ENCODE measurements at regions not wholly inside any gene's neighbourhood (a gene's known extent, or its start where the extent isn't known, plus 50 kb on each side); places are given as distances from the start of the nearest gene placed in this dataset.
"Not testable (repeated sequence)": the region's sequence is repeated elsewhere in the genome, so short reads cannot be mapped to it uniquely, and the experiment has no call there.

DNA sequence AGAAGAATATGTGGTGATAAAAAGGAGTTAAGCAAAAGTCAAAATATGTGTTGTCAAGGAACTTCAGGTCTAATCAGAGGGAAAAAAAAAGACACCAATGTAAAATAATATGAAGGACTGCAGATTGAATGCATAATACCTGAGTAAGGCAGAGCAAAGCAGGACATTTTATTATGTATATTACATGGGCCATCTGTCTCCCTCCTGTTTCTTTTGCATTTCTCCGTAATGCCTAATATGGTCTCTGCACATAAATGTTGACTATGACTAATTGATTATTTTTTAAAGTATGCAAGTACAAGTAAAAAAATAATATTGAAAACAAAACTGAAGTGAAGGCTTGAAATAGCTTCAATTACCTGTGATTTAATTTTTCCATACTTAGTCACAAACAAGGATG, 384.7 kb upstream of the MAN1A1 start:
- ChIA-PET CTCF (no interaction called here), POLR2A (ENCODE audit: low non-redundant PET) (no interaction called here)
- H3K27ac ChIP-seq = no peak overlapping the region
- no peak for DNase-seq (ENCODE audit: low spot score)
- TF ChIP-seq, protein P1, sequence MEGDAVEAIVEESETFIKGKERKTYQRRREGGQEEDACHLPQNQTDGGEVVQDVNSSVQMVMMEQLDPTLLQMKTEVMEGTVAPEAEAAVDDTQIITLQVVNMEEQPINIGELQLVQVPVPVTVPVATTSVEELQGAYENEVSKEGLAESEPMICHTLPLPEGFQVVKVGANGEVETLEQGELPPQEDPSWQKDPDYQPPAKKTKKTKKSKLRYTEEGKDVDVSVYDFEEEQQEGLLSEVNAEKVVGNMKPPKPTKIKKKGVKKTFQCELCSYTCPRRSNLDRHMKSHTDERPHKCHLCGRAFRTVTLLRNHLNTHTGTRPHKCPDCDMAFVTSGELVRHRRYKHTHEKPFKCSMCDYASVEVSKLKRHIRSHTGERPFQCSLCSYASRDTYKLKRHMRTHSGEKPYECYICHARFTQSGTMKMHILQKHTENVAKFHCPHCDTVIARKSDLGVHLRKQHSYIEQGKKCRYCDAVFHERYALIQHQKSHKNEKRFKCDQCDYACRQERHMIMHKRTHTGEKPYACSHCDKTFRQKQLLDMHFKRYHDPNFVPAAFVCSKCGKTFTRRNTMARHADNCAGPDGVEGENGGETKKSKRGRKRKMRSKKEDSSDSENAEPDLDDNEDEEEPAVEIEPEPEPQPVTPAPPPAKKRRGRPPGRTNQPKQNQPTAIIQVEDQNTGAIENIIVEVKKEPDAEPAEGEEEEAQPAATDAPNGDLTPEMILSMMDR (conservative IDR thresholded peaks at IDR 0.05; ENCODE audit: low read depth) = no peak

DNA sequence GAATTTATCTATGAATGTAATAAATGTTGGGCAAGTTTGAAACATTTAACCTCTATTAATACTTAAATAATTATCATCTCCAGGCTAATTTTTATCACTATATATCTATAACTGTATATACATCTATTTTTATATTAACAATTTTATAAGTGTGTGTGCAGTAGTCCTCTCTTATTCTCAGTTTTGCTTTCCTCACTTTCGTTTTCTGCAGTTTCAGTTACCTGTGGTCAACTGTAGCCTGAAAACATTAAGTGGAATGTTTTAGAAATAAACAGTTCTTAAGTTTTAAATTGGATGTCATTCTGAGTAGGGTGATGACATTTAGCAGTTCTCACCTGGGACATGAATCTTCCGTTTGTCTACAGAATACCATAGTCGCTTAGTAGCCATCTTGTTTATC, 379.4 kb upstream of the MAN1A1 start:
- ChIA-PET POLR2A (ENCODE audit: low non-redundant PET) (no interaction called here), CTCF (no interaction called here)
- DNase-seq (ENCODE audit: low spot score) = no peak
- no peak overlapping the region for H3K27ac ChIP-seq
- TF ChIP-seq, protein P1 (conservative IDR thresholded peaks at IDR 0.05; ENCODE audit: low read depth) = no peak

DNA sequence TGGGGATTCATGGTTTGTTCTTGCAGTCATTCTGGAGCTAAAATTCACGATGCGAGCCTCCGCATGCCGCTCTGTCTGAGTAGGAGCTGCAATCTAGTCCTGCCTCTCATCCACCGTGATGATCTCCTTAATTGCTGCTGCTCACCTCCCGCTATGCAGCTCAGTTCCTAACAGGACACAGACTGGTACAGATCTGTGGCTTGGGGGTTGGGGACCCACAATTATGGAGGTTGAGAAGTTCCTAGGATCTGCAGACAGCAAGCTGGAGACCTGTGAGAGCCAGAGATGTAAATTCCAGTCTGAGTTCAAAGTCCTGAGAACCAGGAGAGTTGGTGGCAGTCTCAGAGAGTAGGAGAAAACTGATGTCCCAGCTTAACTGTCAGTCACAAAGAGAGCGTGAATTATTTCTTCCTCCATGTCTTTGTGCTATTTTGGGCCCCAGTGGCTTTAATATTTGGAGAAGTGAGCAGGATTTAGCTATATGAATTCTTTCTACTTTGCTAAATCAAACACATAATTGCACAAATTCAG, 378.7 kb upstream of the MAN1A1 start:
- ChIA-PET POLR2A (ENCODE audit: low non-redundant PET) (no interaction called here), CTCF (interaction anchor here (0.6 kb wide), 1 partner anchor 361 kb away, joined by 4 read pairs; no protein-coding TSS in a partner anchor)
- H3K27ac ChIP-seq = no peak overlapping the region
- TF ChIP-seq, protein P1 (conservative IDR thresholded peaks at IDR 0.05; ENCODE audit: low read depth) = no peak
- no peak for DNase-seq (ENCODE audit: low spot score)

DNA sequence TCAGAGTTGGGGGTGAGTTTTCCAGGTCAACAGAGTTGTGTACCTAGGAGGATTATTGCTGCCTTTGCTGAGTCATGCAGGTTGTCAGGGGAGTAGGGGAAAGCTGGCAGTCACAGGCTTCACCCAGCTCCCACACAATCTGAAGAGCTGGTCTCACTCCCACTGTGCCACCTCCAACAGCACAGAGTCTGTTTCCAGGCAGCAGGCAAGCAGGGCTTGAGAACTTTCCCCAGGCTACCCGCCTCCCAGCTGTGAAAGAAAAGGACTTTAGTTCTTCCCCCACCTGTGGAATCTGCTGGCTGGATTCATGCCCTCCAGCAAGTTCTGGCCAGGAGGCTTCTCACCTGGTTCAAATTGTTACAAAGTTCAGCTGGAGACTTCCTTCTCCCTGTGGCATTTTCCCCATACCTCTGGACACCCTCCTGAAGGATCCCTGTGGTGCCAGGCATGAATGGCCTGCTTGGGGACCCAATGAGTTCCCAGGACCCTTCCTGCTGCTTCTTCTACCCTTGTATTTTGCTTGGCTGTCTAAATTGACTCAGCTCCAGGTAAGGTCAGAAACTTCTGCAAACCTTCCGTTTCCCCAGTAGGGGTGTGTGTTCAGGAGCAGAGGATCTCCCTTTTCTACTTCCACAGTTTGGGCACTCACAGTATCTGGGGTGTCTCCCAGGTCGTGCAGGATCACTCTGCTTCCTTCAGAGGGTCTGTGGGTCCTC, 378.1 kb upstream of the MAN1A1 start:
- no peak overlapping the region for H3K27ac ChIP-seq
- DNase-seq (ENCODE audit: low spot score) = no peak
- ChIA-PET POLR2A (ENCODE audit: low non-redundant PET) (no interaction called here), CTCF (interaction anchor here (0.6 to 0.7 kb wide), 3 partner anchors 361 to 838 kb away, joined by 3 to 4 read pairs (median 4); no protein-coding TSS in a partner anchor)
- TF ChIP-seq, protein P1 (conservative IDR thresholded peaks at IDR 0.05; ENCODE audit: low read depth) = no peak

DNA sequence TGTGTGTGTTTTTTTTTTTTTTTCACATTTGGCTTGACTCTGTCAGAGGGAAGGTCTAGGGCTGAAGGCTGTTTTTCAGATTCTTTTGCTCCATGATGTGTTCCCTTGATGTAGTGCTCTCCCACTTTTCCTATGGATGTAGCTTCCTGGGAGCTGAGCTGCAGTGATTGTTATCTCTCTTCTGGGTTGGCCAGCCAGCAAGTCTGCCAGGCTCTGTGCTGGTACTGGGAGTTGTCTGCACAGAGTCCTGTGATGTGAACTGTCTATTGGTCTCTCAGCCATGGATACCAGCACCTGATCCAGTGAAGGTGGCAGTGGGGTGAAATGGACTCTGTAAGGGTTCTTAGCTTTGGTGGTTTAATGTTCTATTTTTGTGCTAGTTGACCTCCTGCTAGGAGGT, 377.4 kb upstream of the MAN1A1 start:
- POLR2A ChIA-PET (ENCODE audit: low non-redundant PET); H3K27ac ChIP-seq: not testable (repeated sequence)
- CTCF ChIA-PET = interaction anchor here (0.7 kb wide), 1 partner anchor 837 kb away, joined by 4 read pairs; no protein-coding TSS in a partner anchor

DNA sequence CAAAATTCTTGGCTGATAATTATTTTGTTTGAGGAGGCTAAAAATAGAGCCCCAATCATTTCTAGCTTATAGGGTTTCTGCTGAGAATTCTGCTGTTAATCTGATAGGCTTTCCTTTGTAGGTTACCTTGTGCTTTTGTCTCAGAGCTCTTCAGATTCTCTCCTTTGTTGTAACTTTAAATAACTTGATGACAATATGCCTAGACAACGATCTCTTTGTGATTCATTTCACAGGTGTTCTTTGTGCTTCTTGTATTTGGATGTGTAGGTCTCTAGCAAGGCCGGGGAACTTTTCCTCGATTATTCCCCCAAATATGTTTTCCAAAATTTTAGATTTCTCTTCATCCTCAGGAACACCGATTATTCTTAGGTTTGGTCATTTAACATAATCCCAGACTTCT, 376.5 kb upstream of the MAN1A1 start:
- TF ChIP-seq, protein P1 (conservative IDR thresholded peaks at IDR 0.05; ENCODE audit: low read depth) = no peak
- DNase-seq (ENCODE audit: low spot score) = no peak
- ChIA-PET CTCF (no interaction called here), POLR2A (ENCODE audit: low non-redundant PET) (no interaction called here)
- no peak overlapping the region for H3K27ac ChIP-seq

More for the DNA sequence above, 377.4 kb upstream of the MAN1A1 start:
- not testable (repeated sequence) for DNase-seq (ENCODE audit: low spot score)

DNA sequence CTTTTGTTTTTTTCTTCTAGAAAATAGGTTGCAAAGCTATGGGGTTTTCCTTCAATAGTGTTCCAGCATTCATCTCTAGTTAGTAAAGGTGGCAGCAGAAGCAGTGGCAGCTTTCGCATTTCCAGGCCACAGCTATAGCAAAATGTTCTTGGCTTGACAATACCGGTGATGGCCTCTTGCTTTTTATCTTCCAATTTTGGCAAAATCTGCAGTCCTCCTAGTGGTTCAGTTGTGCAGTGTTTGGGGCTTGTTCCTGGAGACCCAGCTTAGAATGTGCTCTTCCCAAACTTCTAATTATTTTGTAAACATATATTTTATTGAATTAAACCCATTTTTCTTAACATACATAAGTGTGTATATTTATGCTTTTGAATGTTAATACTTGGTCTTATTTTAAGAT, 370.6 kb upstream of the MAN1A1 start:
- TF ChIP-seq, protein P1 (conservative IDR thresholded peaks at IDR 0.05; ENCODE audit: low read depth) = no peak
- no peak for DNase-seq (ENCODE audit: low spot score)
- ChIA-PET POLR2A (ENCODE audit: low non-redundant PET) (no interaction called here), CTCF (no interaction called here)
- no peak overlapping the region for H3K27ac ChIP-seq
